ENCODE measurements at regions not wholly inside any gene's neighbourhood (a gene's known extent, or its start where the extent isn't known, plus 50 kb on each side); places are given as distances from the start of the nearest gene placed in this dataset.

DNA sequence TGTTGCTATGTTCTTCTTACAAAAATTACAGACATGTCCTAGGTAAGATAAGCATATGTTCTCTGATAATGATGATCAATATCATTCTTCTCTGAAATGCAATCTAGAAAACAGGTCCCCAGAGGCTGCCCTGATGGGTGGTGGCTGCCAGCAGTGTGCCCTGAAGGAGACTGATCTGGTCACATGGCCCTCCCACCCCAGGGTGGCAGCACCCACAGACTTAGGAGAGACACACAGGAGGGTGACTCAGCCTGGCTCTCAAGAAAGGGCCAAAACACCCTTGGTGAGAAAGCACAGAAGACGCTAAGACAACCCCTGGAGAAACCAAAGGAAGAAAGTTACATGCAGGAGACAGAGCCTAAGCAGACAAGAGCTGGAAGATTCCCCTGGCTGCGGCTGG, 203.7 kb downstream of the TJP1 start:
- no peak for TF ChIP-seq CREB5 (CRISPR knock-in tag; IDR thresholded peaks at IDR 0.05; ENCODE audit: low read depth)
- TF ChIP-seq ARNTL (CRISPR knock-in tag; IDR thresholded peaks at IDR 0.05; ENCODE audit: borderline replicate concordance, low read depth): no peak
- TF ChIP-seq OSR1 (CRISPR knock-in tag; IDR thresholded peaks at IDR 0.05): no peak
- no peak for TF ChIP-seq TCF4 (CRISPR knock-in tag; IDR thresholded peaks at IDR 0.05; ENCODE audit: borderline replicate concordance)
- TF ChIP-seq RARB (CRISPR knock-in tag; IDR thresholded peaks at IDR 0.05): no peak
- no peak for TF ChIP-seq ZC3H10 (CRISPR knock-in tag; IDR thresholded peaks at IDR 0.05)
- no peak for TF ChIP-seq ZNF70 (CRISPR knock-in tag; IDR thresholded peaks at IDR 0.05)
- TF ChIP-seq GLIS3 (CRISPR knock-in tag; IDR thresholded peaks at IDR 0.05): no peak
- TF ChIP-seq PPARA (CRISPR knock-in tag; IDR thresholded peaks at IDR 0.05; ENCODE audit: borderline replicate concordance): no peak
- TF ChIP-seq, protein P1, sequence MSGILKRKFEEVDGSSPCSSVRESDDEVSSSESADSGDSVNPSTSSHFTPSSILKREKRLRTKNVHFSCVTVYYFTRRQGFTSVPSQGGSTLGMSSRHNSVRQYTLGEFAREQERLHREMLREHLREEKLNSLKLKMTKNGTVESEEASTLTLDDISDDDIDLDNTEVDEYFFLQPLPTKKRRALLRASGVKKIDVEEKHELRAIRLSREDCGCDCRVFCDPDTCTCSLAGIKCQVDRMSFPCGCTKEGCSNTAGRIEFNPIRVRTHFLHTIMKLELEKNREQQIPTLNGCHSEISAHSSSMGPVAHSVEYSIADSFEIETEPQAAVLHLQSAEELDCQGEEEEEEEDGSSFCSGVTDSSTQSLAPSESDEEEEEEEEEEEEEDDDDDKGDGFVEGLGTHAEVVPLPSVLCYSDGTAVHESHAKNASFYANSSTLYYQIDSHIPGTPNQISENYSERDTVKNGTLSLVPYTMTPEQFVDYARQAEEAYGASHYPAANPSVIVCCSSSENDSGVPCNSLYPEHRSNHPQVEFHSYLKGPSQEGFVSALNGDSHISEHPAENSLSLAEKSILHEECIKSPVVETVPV (CRISPR knock-in tag; IDR thresholded peaks at IDR 0.05): no peak
- no peak for TF ChIP-seq ZNF565 (CRISPR knock-in tag; conservative IDR thresholded peaks at IDR 0.05; ENCODE audit: low read depth)
- no peak for TF ChIP-seq ZNF8 (CRISPR knock-in tag; IDR thresholded peaks at IDR 0.05)
- TF ChIP-seq, protein P2, sequence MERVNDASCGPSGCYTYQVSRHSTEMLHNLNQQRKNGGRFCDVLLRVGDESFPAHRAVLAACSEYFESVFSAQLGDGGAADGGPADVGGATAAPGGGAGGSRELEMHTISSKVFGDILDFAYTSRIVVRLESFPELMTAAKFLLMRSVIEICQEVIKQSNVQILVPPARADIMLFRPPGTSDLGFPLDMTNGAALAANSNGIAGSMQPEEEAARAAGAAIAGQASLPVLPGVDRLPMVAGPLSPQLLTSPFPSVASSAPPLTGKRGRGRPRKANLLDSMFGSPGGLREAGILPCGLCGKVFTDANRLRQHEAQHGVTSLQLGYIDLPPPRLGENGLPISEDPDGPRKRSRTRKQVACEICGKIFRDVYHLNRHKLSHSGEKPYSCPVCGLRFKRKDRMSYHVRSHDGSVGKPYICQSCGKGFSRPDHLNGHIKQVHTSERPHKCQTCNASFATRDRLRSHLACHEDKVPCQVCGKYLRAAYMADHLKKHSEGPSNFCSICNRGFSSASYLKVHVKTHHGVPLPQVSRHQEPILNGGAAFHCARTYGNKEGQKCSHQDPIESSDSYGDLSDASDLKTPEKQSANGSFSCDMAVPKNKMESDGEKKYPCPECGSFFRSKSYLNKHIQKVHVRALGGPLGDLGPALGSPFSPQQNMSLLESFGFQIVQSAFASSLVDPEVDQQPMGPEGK (CRISPR knock-in tag; IDR thresholded peaks at IDR 0.05; ENCODE audit: borderline replicate concordance): no peak
- TF ChIP-seq ISL1 (CRISPR knock-in tag; IDR thresholded peaks at IDR 0.05): no peak
- no peak for TF ChIP-seq TSHZ2 (CRISPR knock-in tag; IDR thresholded peaks at IDR 0.05)
- TF ChIP-seq TOX (CRISPR knock-in tag; IDR thresholded peaks at IDR 0.05; ENCODE audit: borderline replicate concordance): no peak
- TF ChIP-seq SNAI2 (CRISPR knock-in tag; IDR thresholded peaks at IDR 0.05): no peak
- no peak for TF ChIP-seq ESRRG (CRISPR knock-in tag; IDR thresholded peaks at IDR 0.05)
- TF ChIP-seq CSDC2 (CRISPR knock-in tag; IDR thresholded peaks at IDR 0.05): no peak
- no peak for TF ChIP-seq ZFP30 (CRISPR knock-in tag; IDR thresholded peaks at IDR 0.05)
- ATAC-seq: no peak

- TF ChIP-seq BACH2 (CRISPR knock-in tag; IDR thresholded peaks at IDR 0.05; ENCODE audit: borderline replicate concordance) (no peak), RARB (CRISPR knock-in tag; IDR thresholded peaks at IDR 0.05) (no peak)
- no peak for ATAC-seq
These were observed 205.8 kb downstream of the TJP1 start for GRCh38 chr15:29616512-29616911.

DNA sequence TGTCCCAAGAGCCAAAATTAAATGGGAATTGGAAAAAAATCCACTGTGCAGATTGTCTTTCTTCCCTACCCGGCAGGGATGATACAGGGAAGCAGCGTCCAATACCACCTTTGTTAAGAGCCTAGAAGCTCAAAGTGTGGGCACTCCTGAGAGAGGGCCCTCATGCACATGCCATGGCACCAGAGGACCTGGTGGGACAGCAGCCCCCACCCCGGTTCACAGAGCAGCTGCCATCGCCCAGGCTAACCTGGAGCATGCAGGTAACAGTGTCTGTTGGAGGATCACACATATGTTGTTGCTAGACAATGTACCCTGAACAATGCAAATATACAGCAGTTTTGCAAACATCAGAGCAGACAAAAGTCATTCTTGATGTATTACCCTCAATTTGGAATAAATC, 206.5 kb downstream of the TJP1 start:
- no peak for ATAC-seq
- TF ChIP-seq ZFP3 (CRISPR knock-in tag; IDR thresholded peaks at IDR 0.05) (no peak), SNAI2 (CRISPR knock-in tag; IDR thresholded peaks at IDR 0.05) (no peak), BACH2 (CRISPR knock-in tag; IDR thresholded peaks at IDR 0.05; ENCODE audit: borderline replicate concordance) (no peak), TSHZ2 (CRISPR knock-in tag; IDR thresholded peaks at IDR 0.05) (no peak), RARB (CRISPR knock-in tag; IDR thresholded peaks at IDR 0.05) (no peak), ARNTL (CRISPR knock-in tag; IDR thresholded peaks at IDR 0.05; ENCODE audit: borderline replicate concordance, low read depth) (no peak), ZNF8 (CRISPR knock-in tag; IDR thresholded peaks at IDR 0.05) (no peak), TOX (CRISPR knock-in tag; IDR thresholded peaks at IDR 0.05; ENCODE audit: borderline replicate concordance) (no peak), OSR1 (CRISPR knock-in tag; IDR thresholded peaks at IDR 0.05) (no peak), TCF4 (CRISPR knock-in tag; IDR thresholded peaks at IDR 0.05; ENCODE audit: borderline replicate concordance) (no peak)
- TF ChIP-seq, protein P2 (CRISPR knock-in tag; IDR thresholded peaks at IDR 0.05; ENCODE audit: borderline replicate concordance): no peak
- TF ChIP-seq, protein P1 (CRISPR knock-in tag; IDR thresholded peaks at IDR 0.05): no peak

Data from SK-N-SH treated with all-trans-retinoic acid at 6 μM for 48 hours (cell line).